Sigmoid colon (tissue), 4 donors: ENCODE measurements at regions not wholly inside any gene's neighbourhood (a gene's known extent, or its start where the extent isn't known, plus 50 kb on each side); places are given as distances from the start of the nearest gene placed in this dataset.

ENCODE experiments used
- CTCF ChIP-seq, 4 experiments: fragments of 450-650 bp in 3 of 4; fragments of 200-600 bp in 1 of 4; IDR thresholded peaks; one replicate each; pipeline ENCODE4 v1.5.1; 2016 to 2019; ENCODE audit warnings: antibody characterized with exemption in 4 of 4, mild to moderate bottlenecking in 3 of 4, moderate library complexity in 2 of 4
- EP300 ChIP-seq, 4 donors: sonication (generic); formaldehyde crosslinking; IDR thresholded peaks; one replicate each; pipeline ENCODE4 v1.6.1; 2017; ENCODE audit warnings: antibody characterized with exemption in 4 of 4
- POLR2A ChIP-seq, 2 donors: fragments of 450-650 bp; IDR thresholded peaks; one replicate each; pipeline ENCODE4 v1.6.1; 2016; ENCODE audit warnings: antibody characterized with exemption in 2 of 2, mild to moderate bottlenecking in 2 of 2, moderate library complexity in 2 of 2
- POLR2AphosphoS5 ChIP-seq, 4 donors: sonication (generic); formaldehyde crosslinking; IDR thresholded peaks; one replicate each; pipeline ENCODE4 v1.6.1; 2017; ENCODE audit warnings: antibody characterized with exemption in 4 of 4

- no peak for TF ChIP-seq CTCF (IDR thresholded peaks at IDR 0.05)
- no peak for TF ChIP-seq POLR2A (IDR thresholded peaks at IDR 0.05)
- TF ChIP-seq POLR2AphosphoS5 (IDR thresholded peaks at IDR 0.05): no peak
- TF ChIP-seq EP300 (IDR thresholded peaks at IDR 0.05): no peak
Observed at GRCh38 chr2:88828397-88829137, 137.1 kb downstream of the RPIA start.
